ENCODE measurements at regions not wholly inside any gene's neighbourhood (a gene's known extent, or its start where the extent isn't known, plus 50 kb on each side); places are given as distances from the start of the nearest gene placed in this dataset.

GRCh38 chr18:40120356-40120755 lies 1834.7 kb upstream of the PIK3C3 start:
- TF ChIP-seq POLR2A (IDR thresholded peaks at IDR 0.05) (no peak), CTCF (IDR thresholded peaks at IDR 0.05) (no peak)

Measured in ovary (tissue), 3 donors.